MCF 10A (cell line): ENCODE measurements at regions not wholly inside any gene's neighbourhood (a gene's known extent, or its start where the extent isn't known, plus 50 kb on each side); places are given as distances from the start of the nearest gene placed in this dataset.
A peak's percentile ranks its signal among the peaks of the same experiment; 100 is the strongest.

Experiments used
- BruUV-seq: library from RNA; stranded (reverse); fragments of 400-500 nt; replicated peaks from 2 replicates; lab custom pipeline; 2021; lab: Mats Ljungman, UMichigan
- CTCF ChIA-PET: fragments of 300-600 bp; sonication (Branson Sonifier 250); formaldehyde crosslinking; extraction: SDS; loops from one replicate; lab custom pipeline; 2021; ENCODE audit warnings: antibody characterized with exemption, inconsistent platforms; lab: Yijun Ruan, JAX
- POLR2A ChIA-PET: fragments of 300-600, 350-650 bp; sonication (Branson Sonifier 250); formaldehyde crosslinking; extraction: SDS; loops from one replicate; lab custom pipeline; 2020; ENCODE audit warnings: antibody characterized with exemption, inconsistent platforms; lab: Yijun Ruan, JAX
- DNase-seq: peaks from one replicate; pipeline ENCODE4 v3.0.0-alpha.2; 2018; ENCODE audit not compliant: unreplicated experiment
- H3K27ac Mint-ChIP-seq: one replicate; pipeline ENCODE4 v1.8.0; 2022; ENCODE audit warnings: mild to moderate bottlenecking, low read depth, mixed read lengths; ENCODE audit not compliant: unreplicated experiment
- H3K27me3 Mint-ChIP-seq: one replicate; pipeline ENCODE4 v1.8.0; 2022; ENCODE audit warnings: mixed read lengths; ENCODE audit not compliant: insufficient read depth, unreplicated experiment
- H3K36me3 Mint-ChIP-seq: one replicate; pipeline ENCODE4 v1.8.0; 2022; ENCODE audit warnings: mild to moderate bottlenecking, moderate library complexity, mixed read lengths; ENCODE audit not compliant: insufficient read depth, unreplicated experiment
- H3K4me1 Mint-ChIP-seq: one replicate; pipeline ENCODE4 v1.8.0; 2022; ENCODE audit warnings: mixed read lengths; ENCODE audit not compliant: insufficient read depth, unreplicated experiment
- H3K4me3 Mint-ChIP-seq: one replicate; pipeline ENCODE4 v1.8.0; 2022; ENCODE audit warnings: mild to moderate bottlenecking, moderate library complexity, mixed read lengths; ENCODE audit not compliant: unreplicated experiment
- H3K9me3 Mint-ChIP-seq: one replicate; pipeline ENCODE4 v1.8.0; 2022; ENCODE audit warnings: mixed read lengths; ENCODE audit not compliant: unreplicated experiment
- CTCF ChIP-seq: fragments of 200-600 bp; IDR thresholded peaks from one replicate; pipeline ENCODE4 v1.8.0; 2022; ENCODE audit warnings: antibody characterized with exemption, mild to moderate bottlenecking; ENCODE audit not compliant: unreplicated experiment
- intact Hi-C: fragments of 100-400 bp; cut with micrococcal nuclease; formaldehyde crosslinking; loops from 2 replicates; pipeline ENCODE4 v1.14.1; 2022

GRCh38 chrX:138294951-138295350 is 416.6 kb downstream of the FGF13 start:
- ChIA-PET CTCF (interaction anchor here (0.6 to 1.2 kb wide), 3 partner anchors 11 to 444 kb away, joined by 3 to 4 read pairs (median 3); no protein-coding TSS in a partner anchor), POLR2A (no interaction called here)
- peaks cover 15% of the 10 kb centered on the region for H3K9me3 Mint-ChIP-seq

GRCh38 chrX:138298268-138298667 is 413.2 kb downstream of the FGF13 start:
- POLR2A ChIA-PET, result no interaction called here

More at GRCh38 chrX:138294951-138295350, 416.6 kb downstream of the FGF13 start:
- H3K4me1 Mint-ChIP-seq, result no peaks in the 10 kb centered on the region
- no peaks in the 10 kb centered on the region for H3K36me3 Mint-ChIP-seq
- no peak for TF ChIP-seq CTCF
- no TSS peak for BruUV-seq
- peak; percentile 1 for DNase-seq
- intact Hi-C loops, result no loop called here
- no peak overlapping the region for H3K27ac Mint-ChIP-seq
- H3K27me3 Mint-ChIP-seq, result no peaks in the 10 kb centered on the region
- H3K4me3 Mint-ChIP-seq, result no peak overlapping the region

GRCh38 chrX:138345801-138346200 is 365.7 kb downstream of the FGF13 start:
- H3K9me3 Mint-ChIP-seq, result no peaks in the 10 kb centered on the region

More at GRCh38 chrX:138298268-138298667, 413.2 kb downstream of the FGF13 start:
- Mint-ChIP-seq H3K27ac (no peak overlapping the region), H3K4me1 (no peaks in the 10 kb centered on the region), H3K9me3 (peaks cover 8% of the 10 kb centered on the region), H3K27me3 (no peaks in the 10 kb centered on the region), H3K36me3 (no peaks in the 10 kb centered on the region), H3K4me3 (no peak overlapping the region)
- intact Hi-C loops, result loop anchor here (2.0 kb wide), 1 partner anchor 447 kb away; no protein-coding TSS in a partner anchor
- no peak for TF ChIP-seq CTCF
- no TSS peak for BruUV-seq
- DNase-seq, result peak; percentile 1
- CTCF ChIA-PET, result interaction anchor here (0.6 to 2.8 kb wide), 11 partner anchors 9 to 1673 kb away, joined by 3 to 21 read pairs (median 4); partner anchors contain the start of gene FGF13

GRCh38 chrX:138349351-138349750 is 362.2 kb downstream of the FGF13 start:
- no peaks in the 10 kb centered on the region for H3K27me3 Mint-ChIP-seq
- H3K27ac Mint-ChIP-seq, result no peak overlapping the region
- no peaks in the 10 kb centered on the region for H3K36me3 Mint-ChIP-seq
- intact Hi-C loops, result no loop called here
- no peaks in the 10 kb centered on the region for H3K4me1 Mint-ChIP-seq
- POLR2A ChIA-PET, result no interaction called here
- BruUV-seq, result no TSS peak
- CTCF ChIA-PET, result interaction anchor here (0.7 kb wide), 1 partner anchor 363 kb away, joined by 3 read pairs; no protein-coding TSS in a partner anchor
- DNase-seq, result no peak
- no peak overlapping the region for H3K4me3 Mint-ChIP-seq
- peaks cover 19% of the 10 kb centered on the region for H3K9me3 Mint-ChIP-seq
- TF ChIP-seq CTCF, result no peak

More at GRCh38 chrX:138345801-138346200, 365.7 kb downstream of the FGF13 start:
- ChIA-PET POLR2A (interaction anchor here (0.6 to 0.9 kb wide), 3 partner anchors 9 to 1348 kb away, joined by 3 to 5 read pairs (median 3); no protein-coding TSS in a partner anchor), CTCF (interaction anchor here (0.6 to 1.2 kb wide), 2 partner anchors 231 to 366 kb away, joined by 3 read pairs; partner anchors contain the start of gene FGF13)
- Mint-ChIP-seq H3K36me3 (no peaks in the 10 kb centered on the region), H3K27ac (no peak overlapping the region), H3K27me3 (no peaks in the 10 kb centered on the region), H3K4me3 (no peak overlapping the region), H3K4me1 (no peaks in the 10 kb centered on the region)
- intact Hi-C loops, result no loop called here
- no peak for TF ChIP-seq CTCF
- no TSS peak for BruUV-seq
- DNase-seq, result peak; percentile 18
